ENCODE measurements at regions not wholly inside any gene's neighbourhood (a gene's known extent, or its start where the extent isn't known, plus 50 kb on each side); places are given as distances from the start of the nearest gene placed in this dataset.

- TF ChIP-seq CTCF (IDR thresholded peaks at IDR 0.05; ENCODE audit: insufficient read depth, low read depth, low read length, missing control alignments), result no peak
- no peak for DNase-seq (ENCODE audit: low read depth)
- H3K4me3 ChIP-seq (ENCODE audit: low read length), result no peak overlapping the region
Measured at GRCh38 chr15:70219256-70219895, 121.7 kb upstream of the TLE3 start.

GRCh38 chr15:70217226-70218160, 119.8 kb upstream of the TLE3 start:
- no peak overlapping the region for H3K4me3 ChIP-seq (ENCODE audit: low read length)
- DNase-seq (ENCODE audit: low read depth), result no peak
- no peak for TF ChIP-seq CTCF (IDR thresholded peaks at IDR 0.05; ENCODE audit: insufficient read depth, low read depth, low read length, missing control alignments)

GRCh38 chr15:70215951-70216350, 118.2 kb upstream of the TLE3 start:
- no peak overlapping the region for H3K4me3 ChIP-seq (ENCODE audit: low read length)
- no peak for DNase-seq (ENCODE audit: low read depth)
- TF ChIP-seq CTCF (IDR thresholded peaks at IDR 0.05; ENCODE audit: insufficient read depth, low read depth, low read length, missing control alignments), result no peak

GRCh38 chr15:70214941-70215635, 117.4 kb upstream of the TLE3 start:
- no peak for DNase-seq (ENCODE audit: low read depth)
- no peak for TF ChIP-seq CTCF (IDR thresholded peaks at IDR 0.05; ENCODE audit: insufficient read depth, low read depth, low read length, missing control alignments)
- H3K4me3 ChIP-seq (ENCODE audit: low read length), result no peak overlapping the region

GRCh38 chr15:70214276-70214675, 116.6 kb upstream of the TLE3 start:
- DNase-seq (ENCODE audit: low read depth), result no peak
- no peak for TF ChIP-seq CTCF (IDR thresholded peaks at IDR 0.05; ENCODE audit: insufficient read depth, low read depth, low read length, missing control alignments)
- no peak overlapping the region for H3K4me3 ChIP-seq (ENCODE audit: low read length)

GRCh38 chr15:70213794-70214193, 116.1 kb upstream of the TLE3 start:
- no peak overlapping the region for H3K4me3 ChIP-seq (ENCODE audit: low read length)
- no peak for TF ChIP-seq CTCF (IDR thresholded peaks at IDR 0.05; ENCODE audit: insufficient read depth, low read depth, low read length, missing control alignments)

More at GRCh38 chr15:70213794-70214193, 116.1 kb upstream of the TLE3 start:
- DNase-seq (ENCODE audit: low read depth), result no peak

Data from epithelial cell of esophagus (primary cell).